ENCODE measurements at regions not wholly inside any gene's neighbourhood (a gene's known extent, or its start where the extent isn't known, plus 50 kb on each side); places are given as distances from the start of the nearest gene placed in this dataset.

GRCh38 chr13:85864963-85865530 is 65.8 kb upstream of the SLITRK6 start:
- no peak overlapping the region for H2BK15ac ChIP-seq (ENCODE audit: low read depth, low read length)
- POLR2A ChIA-PET (ENCODE audit: unreplicated experiment) = no interaction called here
- H2AK5ac ChIP-seq (ENCODE audit: low read depth, low read length) = no peak overlapping the region
- no peak overlapping the region for H3K4ac ChIP-seq (ENCODE audit: low read depth, low read length)
- WGBS, 2 experiments (ENCODE audit: extremely low coverage in 2 of 2, insufficient read length in 1 of 2) = 60% methylated on average over 1 of the region's 1 CpG; no CpG with 5 or more reads in 1 of the 2 experiments
- H3K18ac ChIP-seq (ENCODE audit: low read depth, low read length) = no peak overlapping the region
- no peak overlapping the region for H3K56ac ChIP-seq (ENCODE audit: extremely low read depth, insufficient read depth, low read length)
- H3K9me1 ChIP-seq (ENCODE audit: insufficient read depth, low read length) = no peaks in the 10 kb centered on the region
- no peak overlapping the region for H4K5ac ChIP-seq (ENCODE audit: low read depth, low read length)
- no peaks in the 10 kb centered on the region for H3K79me1 ChIP-seq (ENCODE audit: low read depth in 1 of 2, low read length in 2 of 2)
- H2AK9ac ChIP-seq (replicated peaks; ENCODE audit: low read depth, low read length, poor library complexity) = no peak overlapping the region
- no peaks in the 10 kb centered on the region for H3K36me3 ChIP-seq (ENCODE audit: control insufficient read depth, insufficient read depth, low read length)
- no peak overlapping the region for H3K4me3 ChIP-seq (ENCODE audit: insufficient read depth, low read depth, low read length)
- no peaks in the 10 kb centered on the region for H3K9me3 ChIP-seq (ENCODE audit: control insufficient read depth, insufficient read depth, low read length)
- no peak overlapping the region for H3K9ac ChIP-seq (ENCODE audit: low read depth, low read length)
- H2AFZ ChIP-seq (replicated peaks; ENCODE audit: low read length, poor library complexity) = no peak overlapping the region
- H3K27me3 ChIP-seq (ENCODE audit: control insufficient read depth, insufficient read depth, low read length) = no peaks in the 10 kb centered on the region
- H4K20me1 ChIP-seq (ENCODE audit: insufficient read depth, low read length) = no peaks in the 10 kb centered on the region
- BruUV-seq (replicated peaks) = no TSS peak
- no peak overlapping the region for H2BK120ac ChIP-seq (ENCODE audit: low read depth, low read length)
- in situ Hi-C loops (cut with MboI; ENCODE audit: low sequenced_read_pairs) = no loop called here
- peak; percentile 38 for DNase-seq
- no peak overlapping the region for H3K23ac ChIP-seq (ENCODE audit: low read depth, low read length)
- H3K14ac ChIP-seq (replicated peaks; ENCODE audit: low read depth, low read length) = no peak overlapping the region
- intact Hi-C loops (cut with micrococcal nuclease) = no loop called here
- ATAC-seq (ENCODE audit: low read depth) = peak; percentile 74
- no peak overlapping the region for H4K91ac ChIP-seq (ENCODE audit: insufficient read depth, low read depth, low read length)
- 0 out of 2 replicates have a peak, but pooled peaks have one; percentile 12 for TF ChIP-seq RAD21 (IDR thresholded peaks at IDR 0.05; ENCODE audit: low read length)
- TF ChIP-seq SMC3 (IDR thresholded peaks at IDR 0.05; ENCODE audit: low read depth, low read length) = no peak
- TF ChIP-seq CEBPB (IDR thresholded peaks at IDR 0.05; ENCODE audit: low read depth, low read length) = no peak
- TF ChIP-seq, protein P1, sequence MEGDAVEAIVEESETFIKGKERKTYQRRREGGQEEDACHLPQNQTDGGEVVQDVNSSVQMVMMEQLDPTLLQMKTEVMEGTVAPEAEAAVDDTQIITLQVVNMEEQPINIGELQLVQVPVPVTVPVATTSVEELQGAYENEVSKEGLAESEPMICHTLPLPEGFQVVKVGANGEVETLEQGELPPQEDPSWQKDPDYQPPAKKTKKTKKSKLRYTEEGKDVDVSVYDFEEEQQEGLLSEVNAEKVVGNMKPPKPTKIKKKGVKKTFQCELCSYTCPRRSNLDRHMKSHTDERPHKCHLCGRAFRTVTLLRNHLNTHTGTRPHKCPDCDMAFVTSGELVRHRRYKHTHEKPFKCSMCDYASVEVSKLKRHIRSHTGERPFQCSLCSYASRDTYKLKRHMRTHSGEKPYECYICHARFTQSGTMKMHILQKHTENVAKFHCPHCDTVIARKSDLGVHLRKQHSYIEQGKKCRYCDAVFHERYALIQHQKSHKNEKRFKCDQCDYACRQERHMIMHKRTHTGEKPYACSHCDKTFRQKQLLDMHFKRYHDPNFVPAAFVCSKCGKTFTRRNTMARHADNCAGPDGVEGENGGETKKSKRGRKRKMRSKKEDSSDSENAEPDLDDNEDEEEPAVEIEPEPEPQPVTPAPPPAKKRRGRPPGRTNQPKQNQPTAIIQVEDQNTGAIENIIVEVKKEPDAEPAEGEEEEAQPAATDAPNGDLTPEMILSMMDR (conservative IDR thresholded peaks at IDR 0.05; ENCODE audit: low read depth, low read length) = peak; percentile 35
- H3K4me2 ChIP-seq (ENCODE audit: low read depth, low read length) = no peak overlapping the region
- no peak overlapping the region for H2BK20ac ChIP-seq (ENCODE audit: low read depth, low read length)
- dilution Hi-C loops (cut with HindIII; ENCODE audit: low sequenced_read_pairs, unreplicated experiment) = no loop called here
- no peak overlapping the region for H2BK5ac ChIP-seq (ENCODE audit: low read depth, low read length, poor library complexity, severe bottlenecking)
- no peaks in the 10 kb centered on the region for H3K4me1 ChIP-seq (ENCODE audit: control insufficient read depth, insufficient read depth, low read length)
- H3K27ac ChIP-seq (ENCODE audit: insufficient read depth, low read length) = no peak overlapping the region
- no peak overlapping the region for H4K8ac ChIP-seq (ENCODE audit: low read depth in 2 of 2, low read length in 2 of 2)
- CTCF ChIA-PET = interaction anchor here (1.0 kb wide), 1 partner anchor 24 kb away, joined by 3 read pairs; no protein-coding TSS in a partner anchor

Data from IMR-90 (cell line).